ENCODE measurements at regions not wholly inside any gene's neighbourhood (a gene's known extent, or its start where the extent isn't known, plus 50 kb on each side); places are given as distances from the start of the nearest gene placed in this dataset.

- DNase-seq: no peak
These were observed 55.7 kb upstream of the CHL1 start for GRCh38 chr3:140748-141330.
